HEK293 (cell line): ENCODE measurements at regions not wholly inside any gene's neighbourhood (a gene's known extent, or its start where the extent isn't known, plus 50 kb on each side); places are given as distances from the start of the nearest gene placed in this dataset.

ENCODE experiments used
- CTCF ChIA-PET: fragments of 350-600 bp; formaldehyde crosslinking; extraction: SDS; loops from one replicate; lab custom pipeline; 2021; ENCODE audit warnings: antibody characterized with exemption; lab: Yijun Ruan, JAX
- POLR2A ChIA-PET: fragments of 300-600 bp; formaldehyde crosslinking; extraction: SDS; loops from one replicate; lab custom pipeline; 2020; ENCODE audit warnings: antibody characterized with exemption, inconsistent platforms; lab: Yijun Ruan, JAX
- H3K27ac ChIP-seq: fragments of 200-500 bp; sonication (Bioruptor generic); 2 replicates; pipeline ENCODE4 v1.5.1; 2014; ENCODE audit warnings: low read depth, low read length, control low read depth, inconsistent platforms; ENCODE audit errors: extremely low read depth
- H3K36me3 ChIP-seq, 2 experiments: fragments of 200-500 bp in 1 of 2; sonication (Bioruptor generic) in 1 of 2; 1 replicate in 1 of 2; 2 replicates in 1 of 2; pipeline ENCODE4 v1.5.1; 2014 to 2017; ENCODE audit warnings: inconsistent platforms in 2 of 2, low read length in 2 of 2; ENCODE audit not compliant: control insufficient read depth in 2 of 2, insufficient read depth in 1 of 2
- H3K4me1 ChIP-seq: fragments of 200-500 bp; sonication (Bioruptor generic); 2 replicates; pipeline ENCODE4 v1.5.1; 2014; ENCODE audit warnings: mild to moderate bottlenecking, low read length, inconsistent platforms; ENCODE audit not compliant: control insufficient read depth, insufficient read depth
- H3K4me3 ChIP-seq: 2 replicates; pipeline ENCODE4 v1.5.1; 2011; ENCODE audit warnings: low read depth, mild to moderate bottlenecking, control low read depth, low read length, moderate library complexity
- H3K9me3 ChIP-seq: fragments of 200-500 bp; sonication (Bioruptor generic); 2 replicates; pipeline ENCODE4 v1.5.1; 2014; ENCODE audit warnings: low read depth, low read length, inconsistent platforms; ENCODE audit not compliant: control insufficient read depth, insufficient read depth
- AEBP2 ChIP-seq: fragments of 450-650 bp; formaldehyde crosslinking; IDR thresholded peaks from 2 replicates; pipeline ENCODE4 v1.5.1; 2016; ENCODE audit warnings: missing biosample characterization, missing genetic modification characterization, borderline replicate concordance
- GFI1B ChIP-seq: fragments of 450-650 bp; formaldehyde crosslinking; IDR thresholded peaks from 2 replicates; pipeline ENCODE4 v1.5.1; 2016; ENCODE audit warnings: missing biosample characterization, missing genetic modification characterization
- GLIS1 ChIP-seq: fragments of 450-650 bp; formaldehyde crosslinking; IDR thresholded peaks from 2 replicates; pipeline ENCODE4 v1.5.1; 2016; ENCODE audit warnings: missing biosample characterization, missing genetic modification characterization
- WT1 ChIP-seq: fragments of 450-650 bp; formaldehyde crosslinking; IDR thresholded peaks from 2 replicates; pipeline ENCODE4 v1.5.1; 2016; ENCODE audit warnings: missing biosample characterization, missing genetic modification characterization
- ZBTB1 ChIP-seq: fragments of 450-650 bp; formaldehyde crosslinking; IDR thresholded peaks from 2 replicates; pipeline ENCODE4 v1.5.1; 2016; ENCODE audit warnings: missing biosample characterization, missing genetic modification characterization
- ZBTB44 ChIP-seq: fragments of 450-650 bp; IDR thresholded peaks from 2 replicates; pipeline ENCODE4 v1.5.1; 2018; ENCODE audit warnings: missing biosample characterization, mild to moderate bottlenecking, missing genetic modification characterization
- ZBTB48 ChIP-seq: fragments of 450-650 bp; formaldehyde crosslinking; IDR thresholded peaks from 2 replicates; pipeline ENCODE4 v1.5.1; 2016; ENCODE audit warnings: missing biosample characterization, missing genetic modification characterization
- ZNF266 ChIP-seq: fragments of 450-650 bp; formaldehyde crosslinking; IDR thresholded peaks from 2 replicates; pipeline ENCODE4 v1.5.1; 2016; ENCODE audit warnings: missing biosample characterization, missing genetic modification characterization, low read depth
- ZNF366 ChIP-seq: fragments of 450-650 bp; formaldehyde crosslinking; conservative IDR thresholded peaks from 2 replicates; pipeline ENCODE4 v1.5.1; 2016; ENCODE audit warnings: missing biosample characterization, missing genetic modification characterization
- ZNF398 ChIP-seq: fragments of 450-650 bp; formaldehyde crosslinking; IDR thresholded peaks from 2 replicates; pipeline ENCODE4 v1.5.1; 2017; ENCODE audit warnings: missing biosample characterization, missing genetic modification characterization
- ZNF530 ChIP-seq: fragments of 450-650 bp; formaldehyde crosslinking; IDR thresholded peaks from 2 replicates; pipeline ENCODE4 v1.5.1; 2016; ENCODE audit warnings: low read depth, missing biosample characterization, missing genetic modification characterization
- ZNF544 ChIP-seq: fragments of 450-650 bp; formaldehyde crosslinking; IDR thresholded peaks from 2 replicates; pipeline ENCODE4 v1.5.0; 2017; ENCODE audit warnings: missing biosample characterization, missing genetic modification characterization
- ZNF624 ChIP-seq: fragments of 450-650 bp; formaldehyde crosslinking; IDR thresholded peaks from 2 replicates; pipeline ENCODE4 v1.5.1; 2017; ENCODE audit warnings: missing biosample characterization, missing genetic modification characterization
- ZNF626 ChIP-seq: fragments of 450-650 bp; sonication (Bioruptor Pico); formaldehyde crosslinking; IDR thresholded peaks from 2 replicates; pipeline ENCODE4 v1.5.1; 2018; ENCODE audit warnings: missing biosample characterization, missing genetic modification characterization, inconsistent platforms
- TF ChIP-seq, protein P1 (sequence below): fragments of 450-650 bp; formaldehyde crosslinking; IDR thresholded peaks from 2 replicates; pipeline ENCODE4 v1.5.1; 2016; ENCODE audit warnings: missing biosample characterization, missing genetic modification characterization
- TF ChIP-seq, protein P2 (sequence below): fragments of 450-650 bp; formaldehyde crosslinking; IDR thresholded peaks from 2 replicates; pipeline ENCODE4 v1.5.1; 2016; ENCODE audit warnings: missing biosample characterization, missing genetic modification characterization
- TF ChIP-seq, protein P3 (sequence below): fragments of 450-650 bp; IDR thresholded peaks from 2 replicates; pipeline ENCODE4 v1.5.1; 2018; ENCODE audit warnings: missing biosample characterization, missing genetic modification characterization

DNA sequence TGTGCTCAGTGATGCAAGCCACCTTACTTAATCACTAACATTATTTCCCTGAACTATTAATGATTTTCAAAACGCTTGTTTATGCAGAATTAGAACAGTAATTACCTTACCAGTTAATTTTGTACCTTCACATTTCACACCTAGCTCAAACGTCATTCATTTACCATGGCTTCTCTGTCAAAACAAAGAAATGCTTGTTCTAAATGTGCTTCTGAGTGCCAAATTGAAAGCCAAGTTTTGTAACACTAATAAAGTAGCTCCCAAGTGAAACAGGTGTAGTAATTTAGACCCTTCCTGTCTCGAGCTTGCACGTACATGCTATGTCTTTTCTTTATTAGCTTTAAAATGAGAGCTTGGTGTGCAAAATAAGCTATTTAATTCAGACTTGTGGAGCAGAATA lies 533.7 kb upstream of the PKN2 start:
- Histone ChIP-seq H3K9me3 (no peaks in the 10 kb centered on the region), H3K36me3 (no peaks in the 10 kb centered on the region), H3K4me1 (peaks cover 7% of the 10 kb centered on the region), H3K27ac (no peak overlapping the region), H3K4me3 (no peak overlapping the region)
- CTCF ChIA-PET, result interaction anchor here (0.8 kb wide), 1 partner anchor 10 kb away, joined by 3 read pairs; no protein-coding TSS in a partner anchor
- POLR2A ChIA-PET, result no interaction called here
- TF ChIP-seq ZNF544 (tag by site-specific recombination) (no peak), ZBTB44 (tag by site-specific recombination) (no peak), WT1 (tag by site-specific recombination) (no peak), ZNF266 (tag by site-specific recombination) (no peak), ZNF398 (tag by site-specific recombination) (no peak), ZNF624 (no peak), ZNF626 (no peak), ZBTB1 (no peak), GLIS1 (tag by site-specific recombination) (no peak), ZNF366 (no peak), ZBTB48 (tag by site-specific recombination) (no peak), GFI1B (tag by site-specific recombination) (no peak), AEBP2 (tag by site-specific recombination) (no peak), ZNF530 (tag by site-specific recombination) (no peak)
- TF ChIP-seq, protein P1, sequence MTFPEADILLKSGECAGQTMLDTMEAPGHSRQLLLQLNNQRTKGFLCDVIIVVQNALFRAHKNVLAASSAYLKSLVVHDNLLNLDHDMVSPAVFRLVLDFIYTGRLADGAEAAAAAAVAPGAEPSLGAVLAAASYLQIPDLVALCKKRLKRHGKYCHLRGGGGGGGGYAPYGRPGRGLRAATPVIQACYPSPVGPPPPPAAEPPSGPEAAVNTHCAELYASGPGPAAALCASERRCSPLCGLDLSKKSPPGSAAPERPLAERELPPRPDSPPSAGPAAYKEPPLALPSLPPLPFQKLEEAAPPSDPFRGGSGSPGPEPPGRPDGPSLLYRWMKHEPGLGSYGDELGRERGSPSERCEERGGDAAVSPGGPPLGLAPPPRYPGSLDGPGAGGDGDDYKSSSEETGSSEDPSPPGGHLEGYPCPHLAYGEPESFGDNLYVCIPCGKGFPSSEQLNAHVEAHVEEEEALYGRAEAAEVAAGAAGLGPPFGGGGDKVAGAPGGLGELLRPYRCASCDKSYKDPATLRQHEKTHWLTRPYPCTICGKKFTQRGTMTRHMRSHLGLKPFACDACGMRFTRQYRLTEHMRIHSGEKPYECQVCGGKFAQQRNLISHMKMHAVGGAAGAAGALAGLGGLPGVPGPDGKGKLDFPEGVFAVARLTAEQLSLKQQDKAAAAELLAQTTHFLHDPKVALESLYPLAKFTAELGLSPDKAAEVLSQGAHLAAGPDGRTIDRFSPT (tag by site-specific recombination), result no peak
- TF ChIP-seq, protein P2, sequence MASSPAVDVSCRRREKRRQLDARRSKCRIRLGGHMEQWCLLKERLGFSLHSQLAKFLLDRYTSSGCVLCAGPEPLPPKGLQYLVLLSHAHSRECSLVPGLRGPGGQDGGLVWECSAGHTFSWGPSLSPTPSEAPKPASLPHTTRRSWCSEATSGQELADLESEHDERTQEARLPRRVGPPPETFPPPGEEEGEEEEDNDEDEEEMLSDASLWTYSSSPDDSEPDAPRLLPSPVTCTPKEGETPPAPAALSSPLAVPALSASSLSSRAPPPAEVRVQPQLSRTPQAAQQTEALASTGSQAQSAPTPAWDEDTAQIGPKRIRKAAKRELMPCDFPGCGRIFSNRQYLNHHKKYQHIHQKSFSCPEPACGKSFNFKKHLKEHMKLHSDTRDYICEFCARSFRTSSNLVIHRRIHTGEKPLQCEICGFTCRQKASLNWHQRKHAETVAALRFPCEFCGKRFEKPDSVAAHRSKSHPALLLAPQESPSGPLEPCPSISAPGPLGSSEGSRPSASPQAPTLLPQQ (tag by site-specific recombination), result no peak
- TF ChIP-seq, protein P3, sequence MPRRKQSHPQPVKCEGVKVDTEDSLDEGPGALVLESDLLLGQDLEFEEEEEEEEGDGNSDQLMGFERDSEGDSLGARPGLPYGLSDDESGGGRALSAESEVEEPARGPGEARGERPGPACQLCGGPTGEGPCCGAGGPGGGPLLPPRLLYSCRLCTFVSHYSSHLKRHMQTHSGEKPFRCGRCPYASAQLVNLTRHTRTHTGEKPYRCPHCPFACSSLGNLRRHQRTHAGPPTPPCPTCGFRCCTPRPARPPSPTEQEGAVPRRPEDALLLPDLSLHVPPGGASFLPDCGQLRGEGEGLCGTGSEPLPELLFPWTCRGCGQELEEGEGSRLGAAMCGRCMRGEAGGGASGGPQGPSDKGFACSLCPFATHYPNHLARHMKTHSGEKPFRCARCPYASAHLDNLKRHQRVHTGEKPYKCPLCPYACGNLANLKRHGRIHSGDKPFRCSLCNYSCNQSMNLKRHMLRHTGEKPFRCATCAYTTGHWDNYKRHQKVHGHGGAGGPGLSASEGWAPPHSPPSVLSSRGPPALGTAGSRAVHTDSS (tag by site-specific recombination), result no peak
- TF ChIP-seq, all 188 proteins: peak for 0
